B cell (primary cell): ENCODE measurements at regions not wholly inside any gene's neighbourhood (a gene's known extent, or its start where the extent isn't known, plus 50 kb on each side); places are given as distances from the start of the nearest gene placed in this dataset.

Experiments
- ATAC-seq: fragments of 200-7000 bp; cut with Tn5 transposase; one replicate; pipeline ENCODE4 v1.10.0; 2021; ENCODE audit warnings: low read depth, mild to moderate bottlenecking, moderate number of reproducible peaks, moderate library complexity
- CTCF ChIA-PET: fragments of 350-600 bp; sonication (Branson Sonifier 250); formaldehyde crosslinking; loops from one replicate; lab custom pipeline; 2021; ENCODE audit warnings: antibody characterized with exemption, inconsistent platforms; lab: Charles Lee
- POLR2A ChIA-PET: fragments of 350-600 bp; sonication (Branson Sonifier 250); formaldehyde crosslinking; loops from one replicate; lab custom pipeline; 2021; ENCODE audit warnings: antibody characterized with exemption; lab: Charles Lee
- DNase-seq: peaks from one replicate; pipeline ENCODE4 v3.0.0; 2013
- H2AFZ ChIP-seq: 2 replicates; pipeline ENCODE4 v1.6.1; 2012; ENCODE audit warnings: mild to moderate bottlenecking, low read depth, low read length; ENCODE audit not compliant: insufficient read depth, poor library complexity, severe bottlenecking
- H3K27ac ChIP-seq, 2 donors: 1 replicate in 1 of 2; 2 replicates in 1 of 2; pipeline ENCODE4 v1.5.1; 2012 to 2013; ENCODE audit warnings: low read length in 2 of 2, mild to moderate bottlenecking in 2 of 2, moderate library complexity in 1 of 2
- H3K27me3 ChIP-seq, 4 experiments: fragments of 200-600 bp in 1 of 4; sonication (generic) in 1 of 4; replicated peaks in 1 of 4; 1 replicate in 2 of 4; 2 replicates in 2 of 4; pipeline versions ENCODE4 v1.6.1 to v1.7.0; 2013 to 2016; ENCODE audit warnings: low read length in 3 of 4, mild to moderate bottlenecking in 2 of 4, mixed read lengths in 1 of 4, moderate library complexity in 1 of 4; ENCODE audit not compliant: insufficient read depth in 4 of 4, control insufficient read depth in 3 of 4; ENCODE audit errors: control extremely low read depth in 1 of 4
- H3K36me3 ChIP-seq, 2 experiments: replicated peaks in 1 of 2; 1 replicate in 1 of 2; 2 replicates in 1 of 2; pipeline versions ENCODE4 v1.6.1 to v1.7.1; 2013; ENCODE audit warnings: low read length in 1 of 2; ENCODE audit not compliant: insufficient read depth in 2 of 2, control insufficient read depth in 1 of 2; ENCODE audit errors: control extremely low read depth in 1 of 2, extremely low read depth in 1 of 2
- H3K4me1 ChIP-seq, 2 donors: fragments of 200-600 bp in 1 of 2; sonication (generic) in 1 of 2; 1 replicate in 1 of 2; 2 replicates in 1 of 2; pipeline versions ENCODE4 v1.5.1 to v1.6.1; 2013 to 2017; ENCODE audit warnings: low read length in 2 of 2; ENCODE audit not compliant: control insufficient read depth in 2 of 2, insufficient read depth in 2 of 2
- H3K4me2 ChIP-seq: replicated peaks from 2 replicates; pipeline ENCODE3; 2012; ENCODE audit warnings: mild to moderate bottlenecking, low read depth, low read length; ENCODE audit not compliant: poor library complexity, severe bottlenecking
- H3K4me3 ChIP-seq, 5 experiments: fragments of 200-600 bp in 1 of 5; sonication (generic) in 1 of 5; 1 replicate in 3 of 5; 2 replicates in 2 of 5; pipeline versions ENCODE4 v1.5.1 to v1.7.0; 2011 to 2016; ENCODE audit warnings: low read length in 4 of 5, mild to moderate bottlenecking in 4 of 5, low read depth in 2 of 5, control low read depth in 1 of 5, moderate library complexity in 1 of 5; ENCODE audit not compliant: insufficient read depth in 1 of 5; ENCODE audit errors: control extremely low read depth in 1 of 5, extremely low read depth in 1 of 5
- H3K79me2 ChIP-seq: fragments of 200-600 bp; sonication (generic); one replicate; pipeline ENCODE4 v1.6.0; 2016; ENCODE audit warnings: low read length; ENCODE audit not compliant: control insufficient read depth, insufficient read depth
- H3K9ac ChIP-seq: fragments of 200-600 bp; sonication (generic); 2 replicates; pipeline ENCODE4 v1.6.1; 2017; ENCODE audit warnings: mild to moderate bottlenecking, low read length, moderate library complexity
- H3K9me3 ChIP-seq, 3 donors: one replicate each; pipeline versions ENCODE4 v1.6.1 to v1.7.1; 2013; ENCODE audit warnings: low read length in 2 of 3; ENCODE audit not compliant: control insufficient read depth in 2 of 3, insufficient read depth in 1 of 3; ENCODE audit errors: control extremely low read depth in 1 of 3
- H4K20me1 ChIP-seq: 2 replicates; pipeline ENCODE4 v1.6.0; 2012; ENCODE audit warnings: mild to moderate bottlenecking, low read length; ENCODE audit not compliant: insufficient read depth, control insufficient read depth, poor library complexity, severe bottlenecking
- H3K27ac Mint-ChIP-seq: one replicate; pipeline ENCODE4 v1.8.0; 2021; ENCODE audit warnings: mixed read lengths
- H3K27me3 Mint-ChIP-seq: one replicate; pipeline ENCODE4 v1.8.0; 2021; ENCODE audit warnings: mixed read lengths
- H3K4me1 Mint-ChIP-seq: one replicate; pipeline ENCODE4 v1.8.0; 2021; ENCODE audit warnings: mixed read lengths
- H3K4me3 Mint-ChIP-seq: one replicate; pipeline ENCODE4 v1.8.0; 2021; ENCODE audit warnings: mixed read lengths
- H3K9me3 Mint-ChIP-seq: one replicate; pipeline ENCODE4 v1.8.0; 2022; ENCODE audit warnings: mixed read lengths; ENCODE audit not compliant: insufficient read depth
- EZH2 ChIP-seq: IDR thresholded peaks from 2 replicates; pipeline ENCODE4 v1.6.1; 2012; ENCODE audit warnings: borderline replicate concordance, low read depth, mild to moderate bottlenecking, moderate library complexity, low read length; ENCODE audit not compliant: insufficient read depth, poor library complexity, severe bottlenecking
- WGBS: methylation state at CpG from one replicate; pipeline ENCODE4 v1.1.5; 2013; ENCODE audit warnings: missing lambda C conversion rate; ENCODE audit not compliant: insufficient coverage; 5-methylcytosine and 5-hydroxymethylcytosine counted together
- intact Hi-C: fragments of 100-400 bp; cut with micrococcal nuclease; formaldehyde crosslinking; loops from one replicate; pipeline ENCODE4 v1.10.0; 2022
- TF ChIP-seq, protein P1 (sequence below): fragments of 200-600 bp; IDR thresholded peaks from one replicate; pipeline ENCODE4 v1.8.0; 2022; ENCODE audit warnings: antibody characterized with exemption, mild to moderate bottlenecking

DNA sequence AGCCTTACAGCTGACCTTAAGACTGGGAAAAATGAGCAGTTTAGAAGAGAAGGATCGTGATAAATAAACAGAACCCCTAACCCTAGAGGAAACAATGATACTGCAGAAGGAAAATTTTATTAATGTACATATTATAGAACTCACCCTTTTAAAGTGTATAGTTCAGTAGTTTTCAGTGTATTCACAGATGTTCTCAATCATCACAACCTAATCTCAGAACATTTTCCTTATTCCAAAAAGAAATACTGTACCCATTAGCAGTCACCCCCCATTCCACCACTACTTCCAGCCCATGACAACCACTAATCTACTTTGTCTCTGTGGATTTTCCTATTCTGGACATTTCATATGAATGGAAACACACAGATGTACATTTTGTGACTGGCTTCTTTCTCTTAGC is 90.2 kb upstream of the AGTR1 start:
- ATAC-seq: no peak

DNA sequence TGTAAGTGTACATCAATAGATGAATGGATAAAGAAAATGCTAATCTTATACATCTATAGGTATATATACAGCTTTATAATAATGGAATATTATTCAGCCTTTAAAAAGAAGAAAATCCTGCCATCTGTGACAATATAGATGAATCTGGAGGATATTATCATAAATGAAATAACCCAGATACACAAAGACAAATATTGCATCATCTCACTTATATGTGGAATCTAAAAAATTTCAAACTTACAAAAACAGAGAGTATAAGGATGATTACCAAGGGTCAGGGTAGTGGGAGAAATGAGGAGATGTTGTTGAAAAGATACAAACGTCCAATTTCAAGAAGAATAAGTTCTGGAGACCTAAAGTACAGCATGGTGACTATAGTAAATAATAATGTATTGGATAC is 85.4 kb upstream of the AGTR1 start:
- Mint-ChIP-seq H3K4me3 (no peak overlapping the region), H3K9me3 (no peaks in the 10 kb centered on the region), H3K27ac (no peak overlapping the region), H3K4me1 (no peaks in the 10 kb centered on the region), H3K27me3 (no peaks in the 10 kb centered on the region)
- H3K36me3 ChIP-seq: no peaks in the 10 kb centered on the region
- DNase-seq (no peak), ATAC-seq (no peak)
- no peaks in the 10 kb centered on the region for H3K4me1 ChIP-seq
- CTCF ChIA-PET: no interaction called here
- H2AFZ ChIP-seq: no peak overlapping the region
- TF ChIP-seq, protein P1, sequence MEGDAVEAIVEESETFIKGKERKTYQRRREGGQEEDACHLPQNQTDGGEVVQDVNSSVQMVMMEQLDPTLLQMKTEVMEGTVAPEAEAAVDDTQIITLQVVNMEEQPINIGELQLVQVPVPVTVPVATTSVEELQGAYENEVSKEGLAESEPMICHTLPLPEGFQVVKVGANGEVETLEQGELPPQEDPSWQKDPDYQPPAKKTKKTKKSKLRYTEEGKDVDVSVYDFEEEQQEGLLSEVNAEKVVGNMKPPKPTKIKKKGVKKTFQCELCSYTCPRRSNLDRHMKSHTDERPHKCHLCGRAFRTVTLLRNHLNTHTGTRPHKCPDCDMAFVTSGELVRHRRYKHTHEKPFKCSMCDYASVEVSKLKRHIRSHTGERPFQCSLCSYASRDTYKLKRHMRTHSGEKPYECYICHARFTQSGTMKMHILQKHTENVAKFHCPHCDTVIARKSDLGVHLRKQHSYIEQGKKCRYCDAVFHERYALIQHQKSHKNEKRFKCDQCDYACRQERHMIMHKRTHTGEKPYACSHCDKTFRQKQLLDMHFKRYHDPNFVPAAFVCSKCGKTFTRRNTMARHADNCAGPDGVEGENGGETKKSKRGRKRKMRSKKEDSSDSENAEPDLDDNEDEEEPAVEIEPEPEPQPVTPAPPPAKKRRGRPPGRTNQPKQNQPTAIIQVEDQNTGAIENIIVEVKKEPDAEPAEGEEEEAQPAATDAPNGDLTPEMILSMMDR: no peak
- TF ChIP-seq EZH2: no peak
- POLR2A ChIA-PET: no interaction called here
- H3K27ac ChIP-seq: no peak overlapping the region
- H3K9ac ChIP-seq: no peak overlapping the region
- H3K9me3 ChIP-seq: no peaks in the 10 kb centered on the region
- H3K79me2 ChIP-seq: no peaks in the 10 kb centered on the region
- no peaks in the 10 kb centered on the region for H3K27me3 ChIP-seq
- no peak overlapping the region for H3K4me2 ChIP-seq
- H4K20me1 ChIP-seq: no peaks in the 10 kb centered on the region
- no CpG with 5 or more reads among the region's 1 CpG for WGBS
- intact Hi-C loops: no loop called here
- no peak overlapping the region for H3K4me3 ChIP-seq

More for the DNA sequence above, 90.2 kb upstream of the AGTR1 start:
- Histone ChIP-seq H2AFZ (no peak overlapping the region), H3K27ac (no peak overlapping the region), H3K9ac (no peak overlapping the region), H3K27me3 (no peaks in the 10 kb centered on the region), H3K4me1 (no peaks in the 10 kb centered on the region), H3K79me2 (no peaks in the 10 kb centered on the region), H4K20me1 (no peaks in the 10 kb centered on the region), H3K4me2 (no peak overlapping the region), H3K36me3 (no peaks in the 10 kb centered on the region), H3K4me3 (no peak overlapping the region), H3K9me3 (no peaks in the 10 kb centered on the region)
- CTCF ChIA-PET: no interaction called here
- Mint-ChIP-seq H3K4me1 (no peaks in the 10 kb centered on the region), H3K9me3 (no peaks in the 10 kb centered on the region), H3K27me3 (no peaks in the 10 kb centered on the region), H3K27ac (no peak overlapping the region), H3K4me3 (no peak overlapping the region)
- POLR2A ChIA-PET: no interaction called here
- no CpG with 5 or more reads among the region's 1 CpG for WGBS
- TF ChIP-seq, protein P1: no peak
- no peak for TF ChIP-seq EZH2
- no peak for DNase-seq
- intact Hi-C loops: no loop called here
